Thyroid gland (tissue), 4 donors: ENCODE measurements at regions not wholly inside any gene's neighbourhood (a gene's known extent, or its start where the extent isn't known, plus 50 kb on each side); places are given as distances from the start of the nearest gene placed in this dataset.

Source experiments
- CTCF ChIP-seq, 6 experiments: fragments of 200-600 bp in 3 of 6; fragments of 450-650 bp in 3 of 6; sonication (generic) in 3 of 6; IDR thresholded peaks; one replicate each; pipeline ENCODE4 v1.5.1; 2016 to 2019; ENCODE audit warnings: antibody characterized with exemption in 6 of 6, mild to moderate bottlenecking in 2 of 6, inconsistent platforms in 1 of 6, moderate library complexity in 1 of 6
- POLR2A ChIP-seq, 2 donors: fragments of 450-650 bp; IDR thresholded peaks; one replicate each; pipeline ENCODE4 v1.6.1; 2017; ENCODE audit warnings: antibody characterized with exemption in 2 of 2, mild to moderate bottlenecking in 2 of 2, moderate library complexity in 1 of 2

DNA sequence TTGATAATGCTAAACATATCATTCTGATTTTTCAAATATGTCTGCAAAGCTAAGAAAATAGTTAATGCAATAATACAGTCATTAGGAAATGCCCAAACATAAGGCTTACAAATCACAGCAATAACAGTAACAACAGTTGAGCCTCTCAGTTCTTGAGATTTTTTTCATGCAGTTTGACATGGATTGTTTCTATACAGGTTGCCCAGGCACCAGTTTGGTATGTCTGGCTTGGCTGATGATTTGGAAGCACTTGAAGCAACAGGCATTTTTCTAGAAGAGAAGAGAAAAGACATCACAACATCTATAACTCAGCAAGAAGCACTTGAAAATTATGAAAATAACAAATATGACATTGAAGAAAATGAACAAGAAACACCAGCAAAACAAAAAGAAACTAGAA, 78.7 kb upstream of the COL6A5 start:
- TF ChIP-seq CTCF (IDR thresholded peaks at IDR 0.05) (no peak), POLR2A (IDR thresholded peaks at IDR 0.05) (no peak)
